SK-N-SH (cell line): ENCODE measurements at regions not wholly inside any gene's neighbourhood (a gene's known extent, or its start where the extent isn't known, plus 50 kb on each side); places are given as distances from the start of the nearest gene placed in this dataset.

Source experiments
- POLR2AphosphoS5 ChIP-seq: IDR thresholded peaks from 2 replicates; pipeline ENCODE4 v1.6.1; 2012; ENCODE audit warnings: low read depth, low read length
- TAF1 ChIP-seq: IDR thresholded peaks from 2 replicates; pipeline ENCODE4 v1.6.1; 2012; ENCODE audit warnings: low read depth, mild to moderate bottlenecking, low read length, moderate library complexity, borderline replicate concordance

DNA sequence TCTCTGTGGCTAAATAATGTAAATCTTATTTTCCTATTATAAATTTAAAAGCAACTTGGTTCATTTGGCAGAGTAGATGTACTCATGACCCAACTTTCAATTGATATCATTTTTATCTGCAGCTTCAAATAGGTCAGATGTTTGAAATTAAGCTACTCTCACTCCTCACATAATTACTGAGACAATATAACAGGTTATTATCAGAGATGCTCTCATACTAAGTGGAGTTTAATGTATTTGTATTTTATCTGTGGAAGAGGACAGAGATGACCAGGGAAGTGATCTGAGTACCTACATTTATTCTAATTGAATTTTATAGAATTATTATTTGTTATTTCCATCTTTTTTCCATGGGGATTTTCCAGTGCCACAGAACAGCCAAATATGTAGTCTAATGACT is 177.4 kb upstream of the PRLR start:
- TF ChIP-seq TAF1 = no peak
- no peak for TF ChIP-seq POLR2AphosphoS5
